Gastrocnemius medialis (tissue), 4 donors: ENCODE measurements at regions not wholly inside any gene's neighbourhood (a gene's known extent, or its start where the extent isn't known, plus 50 kb on each side); places are given as distances from the start of the nearest gene placed in this dataset.

ENCODE experiments used
- CTCF ChIP-seq, 5 experiments: fragments of 450-650 bp in 3 of 5; fragments of 200-600 bp in 2 of 5; sonication (generic) in 2 of 5; IDR thresholded peaks in 4 of 5; conservative IDR thresholded peaks in 1 of 5; 1 replicate in 4 of 5; 2 replicates in 1 of 5; pipeline ENCODE4 v1.5.1; 2016 to 2019; ENCODE audit warnings: antibody characterized with exemption in 5 of 5, mild to moderate bottlenecking in 3 of 5, moderate library complexity in 3 of 5
- POLR2A ChIP-seq, 2 donors: fragments of 450-650 bp; IDR thresholded peaks; one replicate each; pipeline ENCODE4 v1.6.1; 2017; ENCODE audit warnings: antibody characterized with exemption in 2 of 2, mild to moderate bottlenecking in 2 of 2, moderate library complexity in 2 of 2

GRCh38 chr2:64914247-64914646 is 75.0 kb upstream of the SLC1A4 start:
- no peak for TF ChIP-seq CTCF (IDR thresholded peaks at IDR 0.05 in 4 of 5, conservative IDR thresholded peaks at IDR 0.05 in 1 of 5)
- no peak for TF ChIP-seq POLR2A (IDR thresholded peaks at IDR 0.05)
